GM21360 (cell line): ENCODE measurements at regions not wholly inside any gene's neighbourhood (a gene's known extent, or its start where the extent isn't known, plus 50 kb on each side); places are given as distances from the start of the nearest gene placed in this dataset.

Experiments used
- ATAC-seq: cut with Tn5 transposase; IDR thresholded peaks from one replicate; pipeline ENCODE4 v1.9.1; 2021; ENCODE audit warnings: mild to moderate bottlenecking, moderate library complexity; ENCODE audit not compliant: unreplicated experiment

DNA sequence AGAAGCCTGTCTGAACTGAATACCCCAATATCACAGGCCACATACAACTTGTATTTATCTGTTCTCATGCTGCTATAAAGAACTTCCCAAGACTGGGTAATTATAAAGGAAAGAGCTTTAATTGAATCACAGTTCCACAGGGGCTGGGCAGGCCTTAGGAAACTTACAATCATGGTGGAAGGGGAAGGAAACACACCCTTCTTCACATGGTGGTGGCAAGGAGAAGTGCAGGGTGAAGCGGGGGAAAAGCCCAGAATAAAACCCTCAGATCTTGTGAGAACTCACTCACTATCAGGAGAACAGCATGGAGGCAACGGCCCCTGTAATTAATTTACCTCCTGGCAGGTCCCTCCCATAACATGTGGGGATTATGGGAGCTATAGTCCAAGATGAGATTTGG lies 50.3 kb upstream of the FNDC1 start:
- ATAC-seq, result no peak

DNA sequence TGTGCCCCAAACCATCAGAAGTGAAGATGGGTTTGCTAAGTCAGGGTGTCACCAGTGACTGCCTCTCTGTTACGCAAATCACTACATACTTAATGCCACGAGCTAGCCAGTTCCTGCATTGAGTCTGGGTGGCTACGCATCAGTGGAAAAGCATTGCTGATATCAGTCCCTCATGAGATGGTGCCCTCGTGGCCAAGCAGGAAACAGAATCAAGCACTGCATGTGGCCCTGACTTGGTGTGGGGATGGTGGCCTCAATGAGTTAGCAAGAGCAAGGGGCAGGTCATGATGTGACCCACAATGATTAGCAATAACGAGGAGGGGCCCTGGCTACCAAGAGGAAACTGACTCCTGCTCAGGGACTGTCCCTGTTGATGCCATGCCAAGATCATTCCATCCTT lies 51.6 kb upstream of the FNDC1 start:
- no peak for ATAC-seq

DNA sequence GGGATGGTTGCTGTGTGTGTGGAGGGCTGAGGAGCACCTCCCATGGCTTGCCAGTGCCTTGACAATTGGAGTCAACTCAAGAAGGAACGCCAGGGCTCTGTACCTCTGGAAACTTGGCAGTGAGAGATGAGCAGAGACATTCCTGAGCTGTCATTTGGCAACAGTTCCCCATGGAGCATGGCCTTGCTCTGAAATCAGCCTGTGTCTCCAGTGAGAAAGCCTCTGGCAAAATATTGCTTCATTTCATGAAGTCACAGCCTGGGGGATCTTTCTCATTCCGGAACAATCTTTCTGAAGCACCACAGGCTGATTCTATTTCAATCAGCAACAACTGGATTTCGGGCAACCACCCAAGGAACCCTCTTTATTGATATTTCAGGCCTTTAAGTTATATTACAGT lies 52.2 kb upstream of the FNDC1 start:
- ATAC-seq, result peak; percentile 5

DNA sequence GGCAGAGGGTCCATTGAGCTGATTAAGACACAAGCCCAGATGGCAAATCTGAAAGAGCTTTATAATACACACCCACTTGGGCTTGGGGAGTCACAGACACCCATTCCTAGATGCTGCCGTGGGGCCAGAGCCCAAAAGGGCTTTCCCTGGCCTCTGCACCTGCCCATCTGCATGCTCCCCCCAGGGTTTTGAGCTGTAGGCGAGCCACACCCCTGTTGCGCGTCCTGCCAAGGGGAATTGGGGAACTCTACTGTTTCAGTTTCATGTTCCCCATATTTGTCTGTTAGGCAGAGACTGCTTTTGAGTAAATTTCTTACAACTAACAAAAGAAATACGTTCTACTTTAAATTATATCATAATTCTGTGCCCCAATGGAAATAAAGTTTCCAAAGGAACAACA lies 52.9 kb upstream of the FNDC1 start:
- peak; percentile 71 for ATAC-seq

DNA sequence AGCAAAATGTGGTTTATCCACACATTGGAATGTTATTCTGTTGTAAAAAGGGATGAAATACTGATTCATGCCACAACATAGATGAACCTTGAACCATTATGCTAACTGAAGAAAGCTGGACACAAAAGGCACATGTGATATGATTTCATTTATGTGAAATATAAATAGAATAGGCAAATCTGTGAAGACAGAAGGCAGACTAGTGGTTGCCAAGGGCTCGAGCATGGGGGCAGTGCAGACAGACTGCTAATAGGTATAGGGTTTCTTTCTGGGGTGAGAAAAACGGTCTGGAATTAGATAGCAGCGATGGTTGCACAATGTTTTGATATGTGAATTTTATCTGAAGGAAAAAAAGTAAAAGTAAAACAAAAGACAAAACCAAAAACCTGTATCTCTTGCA lies 54.6 kb upstream of the FNDC1 start:
- no peak for ATAC-seq

DNA sequence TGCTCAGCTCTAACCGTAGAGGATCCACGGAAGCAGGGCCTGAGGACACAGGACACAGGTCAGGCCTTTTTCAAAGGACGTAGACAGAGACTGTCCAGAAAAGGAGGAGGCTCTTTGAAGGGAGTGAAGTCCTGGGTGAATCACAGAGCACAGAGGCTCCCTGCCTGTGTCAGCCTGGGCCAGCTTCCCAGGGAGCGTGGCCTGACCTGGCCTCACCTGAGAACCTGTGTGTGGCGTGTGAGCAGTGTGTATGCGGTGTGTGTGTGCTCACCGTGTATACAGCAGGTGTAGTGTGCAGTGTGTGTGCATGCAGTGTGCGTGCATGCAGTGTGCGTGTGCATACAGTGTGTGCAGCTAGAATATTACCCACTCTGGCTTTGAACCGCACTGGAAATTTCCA lies 56.0 kb upstream of the FNDC1 start:
- ATAC-seq, result no peak

DNA sequence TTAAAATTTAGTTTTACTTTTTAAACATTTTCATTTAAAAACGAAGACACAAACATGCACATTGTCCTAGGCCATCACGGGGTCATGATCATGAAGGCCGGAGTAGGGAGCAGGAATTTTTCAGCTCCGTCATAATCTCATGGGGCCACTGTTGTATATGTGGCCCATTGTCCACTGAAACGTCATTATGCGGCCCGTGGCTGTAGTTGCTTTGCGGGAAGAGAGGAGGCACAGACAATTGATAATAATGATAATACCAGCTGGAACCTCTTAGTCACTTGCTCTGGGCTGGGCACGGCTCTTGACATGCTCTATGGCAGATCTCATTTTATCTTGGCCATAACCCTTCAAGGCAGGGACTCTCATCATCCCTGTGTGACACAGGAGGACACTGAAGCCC lies 56.5 kb upstream of the FNDC1 start:
- ATAC-seq, result no peak

DNA sequence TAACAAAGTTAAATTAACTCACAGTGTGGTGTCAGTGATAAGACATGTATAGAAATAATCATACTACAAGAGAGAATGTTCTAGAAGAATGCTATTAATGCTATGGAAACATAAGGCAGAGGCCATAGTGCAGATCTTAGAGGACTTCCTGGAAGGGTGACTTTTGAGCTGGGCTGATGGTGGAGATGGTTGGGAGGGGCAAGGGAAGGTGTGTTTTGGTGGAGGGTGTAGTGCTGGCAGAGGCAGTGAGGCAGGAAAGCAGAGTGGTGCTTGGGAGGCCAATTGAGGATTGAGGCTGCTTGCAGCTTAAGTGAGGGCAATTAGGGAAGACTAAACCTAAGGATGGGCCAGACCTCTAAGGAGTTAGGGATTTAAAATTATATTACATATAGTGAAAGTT lies 58.5 kb upstream of the FNDC1 start:
- no peak for ATAC-seq

DNA sequence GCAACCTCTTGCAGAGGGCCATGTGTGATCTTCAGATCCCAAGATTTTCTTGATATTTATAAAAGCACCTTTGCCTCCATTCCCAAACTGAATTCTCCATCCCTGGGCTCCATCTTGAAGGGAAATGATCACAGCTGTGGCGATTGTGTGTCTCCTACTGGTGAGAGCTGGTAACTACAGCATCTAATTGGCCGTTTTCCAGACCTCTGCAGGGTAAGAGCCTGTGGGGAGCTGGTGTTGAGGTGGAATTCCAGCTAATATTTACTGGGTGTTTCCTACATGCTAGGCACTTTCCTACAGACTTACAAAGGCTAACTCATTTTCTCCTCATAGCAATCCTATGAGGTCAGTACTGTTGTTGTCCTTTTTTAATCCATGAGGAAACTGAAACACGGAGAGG lies 59.2 kb upstream of the FNDC1 start:
- ATAC-seq, result no peak

DNA sequence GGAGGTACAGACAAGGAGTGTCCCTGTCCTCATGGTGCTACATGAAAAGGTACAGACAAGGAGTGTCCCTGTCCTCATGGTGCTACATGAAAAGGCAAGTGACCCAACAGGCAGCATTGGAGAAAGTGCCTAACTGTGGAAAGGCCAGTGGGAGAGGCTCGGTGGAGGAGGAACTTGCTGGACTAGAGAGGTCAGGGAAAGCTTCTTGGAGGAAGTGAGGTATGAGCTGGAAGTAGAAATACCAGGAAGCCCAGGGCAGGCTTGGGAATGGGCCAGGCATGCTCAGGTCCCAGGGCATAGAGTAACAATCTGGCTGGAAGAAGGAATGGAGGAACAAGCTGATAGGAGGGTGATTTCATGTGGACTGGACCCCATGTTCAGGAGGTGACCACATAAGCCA lies 59.8 kb upstream of the FNDC1 start:
- no peak for ATAC-seq

DNA sequence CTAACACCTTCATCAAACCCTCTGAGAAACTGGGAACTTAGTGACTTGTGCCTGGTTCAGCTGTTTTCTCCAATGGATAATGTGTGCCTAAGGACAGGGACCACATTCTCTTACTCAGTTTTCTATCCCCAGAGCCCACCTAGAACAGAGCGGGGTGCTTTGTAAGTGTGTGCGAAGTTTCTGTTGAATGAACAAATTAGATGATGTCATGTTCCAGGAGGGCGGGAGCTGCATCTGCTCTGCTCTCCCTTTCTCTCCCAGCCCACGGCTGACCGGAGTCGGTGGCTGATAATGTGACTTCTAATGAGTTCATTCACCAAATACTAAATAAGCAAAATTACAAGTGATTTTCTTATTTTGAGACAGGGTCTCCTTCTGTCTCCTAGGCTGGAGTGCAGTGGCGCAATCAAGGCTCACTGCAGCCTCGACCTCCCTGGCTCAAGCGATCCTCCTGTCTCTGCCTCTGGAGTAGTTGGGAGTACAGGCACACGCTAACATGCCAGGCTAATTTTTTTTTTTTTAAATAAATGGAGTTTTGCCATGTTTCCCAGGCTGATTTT lies 60.7 kb upstream of the FNDC1 start:
- no peak for ATAC-seq

DNA sequence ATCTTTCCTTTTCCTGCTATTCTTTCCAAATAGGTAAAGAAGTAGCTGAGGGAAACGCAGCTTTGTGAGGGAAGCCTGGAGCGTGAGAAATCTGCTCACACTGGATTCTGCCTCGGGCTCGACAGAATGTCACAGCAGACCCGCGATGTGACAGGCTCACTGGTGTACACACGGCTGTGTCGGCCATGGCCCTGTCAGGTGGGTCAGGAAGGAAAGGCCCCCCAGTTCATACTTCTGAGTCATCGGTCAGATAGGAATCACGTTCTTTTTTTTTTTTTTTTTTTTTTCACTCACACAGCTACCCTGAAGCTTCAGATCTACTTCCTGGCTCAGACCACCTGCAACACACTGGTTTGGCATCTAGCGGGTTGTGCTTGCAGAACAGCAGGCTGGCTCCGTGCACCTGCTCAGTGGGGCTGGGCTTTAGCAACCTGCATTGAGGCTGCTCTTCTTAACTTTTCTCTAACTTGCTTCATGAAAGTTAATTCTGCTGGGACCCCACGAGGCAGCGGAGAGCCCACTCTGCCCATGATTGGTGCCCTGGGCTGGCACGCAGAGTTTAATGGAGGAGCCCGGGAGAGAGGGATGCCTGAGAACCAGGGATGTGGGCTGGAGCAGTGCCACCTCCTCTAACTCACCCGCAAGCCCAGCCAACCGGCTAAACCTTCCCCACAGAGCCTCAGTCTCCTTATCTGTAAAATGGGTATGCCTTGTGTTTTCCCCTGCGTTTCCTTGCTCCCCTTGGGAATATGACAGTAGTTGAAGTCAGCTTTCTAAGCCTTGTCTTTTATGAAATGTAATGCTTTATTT lies 61.5 kb upstream of the FNDC1 start:
- no peak for ATAC-seq

DNA sequence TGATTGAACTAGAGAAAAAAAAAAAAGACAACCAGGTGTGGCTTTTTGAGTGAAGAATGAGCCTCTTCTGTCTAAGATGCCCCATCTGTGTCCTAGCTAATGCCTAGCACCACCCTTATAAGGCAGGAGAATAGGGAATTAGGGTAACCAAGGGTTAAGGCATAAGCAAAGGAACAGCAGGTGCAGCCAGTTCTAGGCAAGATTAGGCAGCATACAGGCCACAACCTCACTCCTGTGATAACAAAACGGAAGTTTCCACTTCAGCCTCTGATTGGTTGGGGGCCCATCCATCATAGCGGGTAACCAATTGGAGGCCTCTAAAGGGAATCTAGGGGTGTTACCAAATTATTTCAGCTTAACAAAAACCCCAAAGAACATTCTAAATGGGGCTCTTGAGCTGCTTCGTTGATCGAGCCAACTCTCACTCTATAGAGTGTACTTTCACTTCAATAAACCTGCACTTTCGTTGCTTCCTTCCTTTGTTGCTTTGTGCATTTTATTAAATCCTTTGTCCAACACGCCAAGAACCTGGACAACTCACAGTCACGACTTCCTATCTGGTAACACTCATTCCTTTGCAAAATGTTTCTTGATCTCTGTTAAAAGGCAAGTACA lies 61.9 kb upstream of the TAGAP start:
- peak; percentile 75 for ATAC-seq

DNA sequence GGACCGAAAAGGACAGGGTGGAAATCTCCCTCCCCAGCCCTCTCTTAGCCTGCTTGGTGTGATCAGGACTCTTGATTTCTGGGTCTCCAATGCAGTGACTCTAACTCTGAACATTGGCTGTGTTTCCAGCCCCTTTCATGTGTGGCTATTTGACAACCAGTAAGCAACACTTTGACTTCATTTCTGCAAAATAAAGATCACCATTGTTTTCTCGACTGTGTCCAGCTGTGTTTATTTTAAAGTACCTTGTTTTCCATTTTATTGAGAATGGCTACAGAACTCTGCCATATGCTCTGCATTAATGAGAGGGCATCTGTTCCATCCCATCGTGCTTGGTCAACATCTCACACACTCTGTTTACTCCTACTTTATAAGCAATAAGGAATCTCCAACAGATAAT lies 60.9 kb upstream of the TAGAP start:
- ATAC-seq, result no peak

DNA sequence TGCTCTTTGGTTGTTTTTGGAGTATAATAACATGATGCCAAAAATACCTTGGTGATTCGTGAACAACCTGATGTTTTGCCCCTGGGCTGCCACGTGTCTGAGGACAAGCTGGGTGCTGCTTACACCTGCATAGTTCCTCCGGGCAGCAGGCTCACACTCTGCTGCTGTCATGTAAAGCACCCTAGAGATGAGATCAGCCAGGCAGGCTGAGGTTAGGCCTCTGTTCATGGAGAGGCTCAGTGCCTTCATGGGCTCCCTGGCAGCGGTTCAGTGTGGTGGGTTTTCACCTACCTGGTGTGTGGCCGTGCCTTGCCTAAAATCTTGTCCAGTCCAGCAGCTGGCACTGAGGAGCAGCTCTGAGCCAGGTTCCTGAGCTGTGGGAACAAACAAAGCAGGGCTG lies 60.1 kb upstream of the TAGAP start:
- ATAC-seq, result peak; percentile 33

DNA sequence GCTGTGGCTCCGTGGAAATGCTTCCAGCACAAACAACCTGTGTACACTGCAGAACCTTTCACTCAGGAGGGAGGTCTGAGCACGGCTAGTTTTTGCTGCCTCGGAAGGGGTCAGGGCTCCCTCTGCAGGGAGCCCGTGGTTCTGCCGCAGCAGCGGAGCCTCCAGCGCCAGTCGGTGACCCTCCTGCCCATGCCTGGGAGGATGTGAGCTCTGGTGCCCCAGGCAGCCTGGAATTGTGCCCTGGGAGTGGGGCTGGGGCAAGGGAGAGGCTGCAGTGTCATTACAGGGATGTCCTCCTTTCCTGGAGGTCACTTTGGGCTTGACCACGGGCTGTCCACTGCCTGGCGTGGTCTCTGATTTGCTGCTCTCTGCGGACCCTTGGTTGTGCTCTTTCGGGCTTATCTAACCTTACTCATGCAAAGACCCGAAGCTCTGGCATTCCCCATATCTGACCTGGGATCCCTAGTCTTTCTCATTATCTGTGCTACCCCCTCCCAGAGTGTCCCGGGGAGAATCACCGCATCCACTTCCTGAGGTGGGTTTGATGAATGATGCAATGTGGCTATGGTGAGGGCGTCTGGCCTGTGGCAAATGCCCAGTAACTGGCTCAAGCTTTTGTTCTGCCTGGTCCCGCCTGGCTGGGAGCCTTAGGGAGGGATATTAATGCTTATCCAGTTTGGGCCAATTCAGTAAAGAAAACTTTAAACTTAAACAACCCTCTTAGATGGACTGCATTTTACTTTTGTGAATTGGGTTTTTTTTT lies 59.6 kb upstream of the TAGAP start:
- peak; percentile 49 for ATAC-seq

DNA sequence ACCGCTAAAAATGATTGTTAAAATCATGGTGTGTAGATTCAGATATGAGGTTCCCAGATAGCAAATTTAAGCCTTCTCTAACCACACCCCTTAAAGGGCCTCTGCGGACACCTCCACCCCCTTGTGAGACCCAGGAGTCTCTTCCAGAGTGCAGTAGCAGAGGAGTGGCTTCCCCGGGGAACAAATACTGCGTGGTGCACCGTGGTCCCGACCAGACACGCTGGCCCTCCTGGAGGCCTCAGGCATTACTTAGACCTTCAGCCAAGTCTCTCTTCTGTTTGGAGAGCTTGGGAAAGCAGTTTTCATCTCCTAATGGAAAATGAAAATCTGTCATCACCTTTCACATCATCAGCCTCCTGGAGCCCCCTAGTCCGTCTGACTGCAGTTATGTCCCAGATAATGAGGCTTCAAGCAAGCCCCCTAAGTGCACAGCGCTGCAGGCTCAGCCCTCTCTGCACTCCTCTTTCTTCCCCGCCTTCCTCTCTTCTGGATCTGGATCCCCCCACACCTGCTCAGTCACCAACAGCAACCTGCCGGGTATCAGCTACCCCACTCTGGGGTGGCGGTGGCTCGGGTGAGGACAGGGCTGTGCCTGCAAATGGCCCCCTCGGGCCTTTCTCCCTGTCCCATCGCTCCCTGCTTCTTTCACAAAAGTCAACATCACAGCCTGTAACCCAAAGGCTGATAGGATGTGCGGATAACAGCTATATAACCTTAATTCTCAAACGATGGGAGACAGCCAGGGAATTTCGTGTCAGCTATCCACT lies 58.8 kb upstream of the TAGAP start:
- ATAC-seq, result no peak

DNA sequence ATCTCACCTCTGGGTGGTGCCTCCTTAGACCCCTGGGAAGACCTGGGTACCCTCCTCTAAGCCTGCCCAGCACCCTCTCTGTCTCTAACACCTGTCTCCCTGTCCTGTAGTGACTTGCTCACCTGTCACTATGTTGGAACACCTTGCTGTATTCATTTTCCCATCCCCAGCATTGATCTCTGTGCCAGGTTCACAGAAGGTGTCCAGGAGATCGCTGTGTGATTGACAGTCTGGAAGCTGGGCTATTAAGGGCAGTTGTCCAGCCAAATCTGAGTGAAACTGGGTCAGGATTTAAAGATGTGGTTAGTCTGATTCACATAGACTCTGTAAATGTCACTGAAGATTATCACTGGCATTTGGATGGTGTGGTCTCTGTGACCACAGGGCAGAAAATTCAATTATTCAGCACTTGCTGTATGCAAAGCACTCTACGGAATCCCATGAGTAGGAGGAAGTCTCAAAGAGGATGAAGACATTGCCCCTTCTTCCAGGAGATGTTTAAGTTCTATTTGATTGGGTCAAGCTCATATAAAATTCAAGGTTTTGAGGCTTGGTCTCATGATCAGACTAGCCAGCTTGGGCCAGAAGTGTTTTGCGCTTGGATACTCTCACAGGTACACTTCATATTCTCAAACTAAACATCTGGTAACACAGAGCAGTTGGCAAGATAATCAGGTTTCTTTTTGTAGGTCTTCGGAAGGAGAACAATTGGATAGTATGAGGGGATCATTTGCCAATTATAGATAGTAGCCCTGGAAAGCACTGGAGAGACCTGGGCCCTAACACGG lies 57.8 kb upstream of the TAGAP start:
- ATAC-seq, result no peak

DNA sequence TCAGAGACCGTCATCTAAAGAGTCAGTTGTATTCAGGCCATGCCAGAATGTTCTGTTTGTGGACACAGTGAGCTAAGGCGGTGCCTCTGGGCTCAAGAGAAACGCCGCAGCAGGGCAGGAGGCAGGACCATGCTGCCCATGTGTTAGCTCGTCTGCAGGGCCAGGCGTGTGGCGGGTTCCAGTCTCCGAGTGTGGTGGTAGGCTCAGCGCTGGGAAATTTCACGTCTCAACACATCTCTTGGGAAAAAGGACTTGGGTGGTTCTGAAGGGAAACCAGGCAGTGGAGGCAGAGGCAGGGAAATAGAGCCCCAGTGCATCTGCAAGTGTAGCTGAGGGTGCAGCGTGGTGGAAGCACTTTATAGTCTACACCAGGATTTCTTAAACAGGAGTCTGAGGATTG lies 56.9 kb upstream of the TAGAP start:
- ATAC-seq, result no peak
